ENCODE measurements at regions not wholly inside any gene's neighbourhood (a gene's known extent, or its start where the extent isn't known, plus 50 kb on each side); places are given as distances from the start of the nearest gene placed in this dataset.

- Histone ChIP-seq H3K36me3 (ENCODE audit: control insufficient read depth, insufficient read depth, low read length) (no peaks in the 10 kb centered on the region), H3K27ac (no peak overlapping the region), H3K9me3 (ENCODE audit: control insufficient read depth, low read length) (no peaks in the 10 kb centered on the region), H3K4me1 (no peaks in the 10 kb centered on the region), H3K4me3 (ENCODE audit: low read depth, low read length) (no peak overlapping the region), H3K79me2 (no peaks in the 10 kb centered on the region), H3K4me2 (ENCODE audit: low read length) (no peak overlapping the region), H3K9ac (no peak overlapping the region), H3K27me3 (ENCODE audit: control insufficient read depth, insufficient read depth, low read length) (no peaks in the 10 kb centered on the region), H2AFZ (no peak overlapping the region)
- no peak for TF ChIP-seq CTCF (IDR thresholded peaks at IDR 0.05)
These were observed 564.4 kb downstream of the TBL1XR1 start for GRCh38 chr3:176632925-176633324.

GRCh38 chr3:176631165-176631564 lies 566.1 kb downstream of the TBL1XR1 start:
- H3K27me3 ChIP-seq (ENCODE audit: control insufficient read depth, insufficient read depth, low read length), result no peaks in the 10 kb centered on the region
- no peak overlapping the region for H2AFZ ChIP-seq
- TF ChIP-seq CTCF (IDR thresholded peaks at IDR 0.05), result no peak
- H3K4me3 ChIP-seq (ENCODE audit: low read depth, low read length), result no peak overlapping the region
- no peaks in the 10 kb centered on the region for H3K9me3 ChIP-seq (ENCODE audit: control insufficient read depth, low read length)
- no peaks in the 10 kb centered on the region for H3K79me2 ChIP-seq
- no peaks in the 10 kb centered on the region for H3K36me3 ChIP-seq (ENCODE audit: control insufficient read depth, insufficient read depth, low read length)
- H3K9ac ChIP-seq, result no peak overlapping the region
- no peak overlapping the region for H3K27ac ChIP-seq
- no peaks in the 10 kb centered on the region for H3K4me1 ChIP-seq
- H3K4me2 ChIP-seq (ENCODE audit: low read length), result no peak overlapping the region

- Histone ChIP-seq H3K4me1 (no peaks in the 10 kb centered on the region), H3K27me3 (ENCODE audit: control insufficient read depth, insufficient read depth, low read length) (no peaks in the 10 kb centered on the region), H3K27ac (no peak overlapping the region), H2AFZ (no peak overlapping the region), H3K4me2 (ENCODE audit: low read length) (no peak overlapping the region), H3K79me2 (no peaks in the 10 kb centered on the region), H3K4me3 (ENCODE audit: low read depth, low read length) (no peak overlapping the region), H3K9me3 (ENCODE audit: control insufficient read depth, low read length) (no peaks in the 10 kb centered on the region), H3K9ac (no peak overlapping the region), H3K36me3 (ENCODE audit: control insufficient read depth, insufficient read depth, low read length) (no peaks in the 10 kb centered on the region)
- TF ChIP-seq CTCF (IDR thresholded peaks at IDR 0.05), result no peak
These were observed 569.1 kb downstream of the TBL1XR1 start for GRCh38 chr3:176628101-176628639.

- Histone ChIP-seq H3K79me2 (no peaks in the 10 kb centered on the region), H3K4me3 (ENCODE audit: low read depth, low read length) (no peak overlapping the region), H3K4me1 (no peaks in the 10 kb centered on the region), H3K9me3 (ENCODE audit: control insufficient read depth, low read length) (no peaks in the 10 kb centered on the region), H2AFZ (no peak overlapping the region), H3K9ac (no peak overlapping the region), H3K27me3 (ENCODE audit: control insufficient read depth, insufficient read depth, low read length) (no peaks in the 10 kb centered on the region), H3K4me2 (ENCODE audit: low read length) (no peak overlapping the region), H3K36me3 (ENCODE audit: control insufficient read depth, insufficient read depth, low read length) (no peaks in the 10 kb centered on the region), H3K27ac (no peak overlapping the region)
- TF ChIP-seq CTCF (IDR thresholded peaks at IDR 0.05), result no peak
These were observed 573.7 kb downstream of the TBL1XR1 start for GRCh38 chr3:176623468-176624150.

GRCh38 chr3:176619833-176620232 lies 577.4 kb downstream of the TBL1XR1 start:
- no peaks in the 10 kb centered on the region for H3K79me2 ChIP-seq
- H3K9ac ChIP-seq, result no peak overlapping the region
- H3K27me3 ChIP-seq (ENCODE audit: control insufficient read depth, insufficient read depth, low read length), result no peaks in the 10 kb centered on the region
- no peak for TF ChIP-seq CTCF (IDR thresholded peaks at IDR 0.05)
- no peaks in the 10 kb centered on the region for H3K36me3 ChIP-seq (ENCODE audit: control insufficient read depth, insufficient read depth, low read length)
- no peak overlapping the region for H2AFZ ChIP-seq
- no peaks in the 10 kb centered on the region for H3K4me1 ChIP-seq
- no peak overlapping the region for H3K4me2 ChIP-seq (ENCODE audit: low read length)
- H3K27ac ChIP-seq, result no peak overlapping the region
- H3K9me3 ChIP-seq (ENCODE audit: control insufficient read depth, low read length), result no peaks in the 10 kb centered on the region
- no peak overlapping the region for H3K4me3 ChIP-seq (ENCODE audit: low read depth, low read length)

All from parathyroid adenoma (tissue), 2 donors.